ENCODE measurements at regions not wholly inside any gene's neighbourhood (a gene's known extent, or its start where the extent isn't known, plus 50 kb on each side); places are given as distances from the start of the nearest gene placed in this dataset.

DNA sequence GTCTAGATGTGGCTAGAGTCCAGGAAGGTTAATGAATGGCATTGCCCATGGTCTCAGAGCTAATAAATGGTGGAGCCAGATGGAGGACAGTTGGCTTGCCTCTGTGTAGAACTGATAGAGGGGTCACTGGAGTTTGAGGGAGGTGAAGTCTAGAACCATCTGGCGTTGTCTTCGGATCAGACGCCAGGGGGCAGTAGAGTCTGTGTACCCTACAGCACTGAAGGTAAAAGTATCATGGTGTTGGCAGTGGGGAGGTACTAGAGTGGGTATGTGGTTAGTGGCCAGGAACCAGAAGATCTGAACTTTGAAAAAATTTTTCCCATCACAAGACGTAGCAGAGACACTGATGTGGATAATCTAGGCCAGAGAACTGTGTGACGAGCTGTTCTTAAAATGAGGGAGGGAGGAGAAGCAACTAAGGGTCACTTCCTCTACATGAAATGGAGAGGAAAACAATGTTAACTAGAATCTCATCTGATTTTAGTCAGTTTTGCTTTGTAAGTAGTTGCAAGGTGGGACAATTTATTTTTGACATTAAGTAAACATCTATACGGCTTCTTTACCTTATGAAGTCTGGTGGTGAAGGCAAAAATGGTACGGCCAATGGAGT, 227.9 kb upstream of the PRSS58 start:
- peak; percentile 36 for DNase-seq (ENCODE audit: low spot score)
- H3K9me3 Mint-ChIP-seq (ENCODE audit: unreplicated experiment) = no peaks in the 10 kb centered on the region
- TF ChIP-seq CTCF (IDR thresholded peaks at IDR 0.05; ENCODE audit: unreplicated experiment) = peak; percentile 41
- peaks cover 24% of the 10 kb centered on the region for H3K4me1 Mint-ChIP-seq (ENCODE audit: unreplicated experiment)
- H3K36me3 Mint-ChIP-seq (ENCODE audit: low read depth, unreplicated experiment) = no peaks in the 10 kb centered on the region
- H3K27ac Mint-ChIP-seq (ENCODE audit: unreplicated experiment) = no peak overlapping the region
- H3K4me3 Mint-ChIP-seq (ENCODE audit: unreplicated experiment) = no peak overlapping the region
- peaks cover 4% of the 10 kb centered on the region for H3K27me3 Mint-ChIP-seq (ENCODE audit: unreplicated experiment)

- H3K27me3 Mint-ChIP-seq (ENCODE audit: unreplicated experiment) = peaks cover under 1% of the 10 kb centered on the region
- no peak overlapping the region for H3K4me3 Mint-ChIP-seq (ENCODE audit: unreplicated experiment)
- TF ChIP-seq CTCF (IDR thresholded peaks at IDR 0.05; ENCODE audit: unreplicated experiment) = peak; percentile 37
- H3K9me3 Mint-ChIP-seq (ENCODE audit: unreplicated experiment) = no peaks in the 10 kb centered on the region
- peaks cover 22% of the 10 kb centered on the region for H3K4me1 Mint-ChIP-seq (ENCODE audit: unreplicated experiment)
- H3K27ac Mint-ChIP-seq (ENCODE audit: unreplicated experiment) = no peak overlapping the region
- DNase-seq (ENCODE audit: low spot score) = no peak
- H3K36me3 Mint-ChIP-seq (ENCODE audit: low read depth, unreplicated experiment) = no peaks in the 10 kb centered on the region
Measured at GRCh38 chr7:142483659-142484317, 225.9 kb upstream of the PRSS58 start.

- peaks cover 21% of the 10 kb centered on the region for H3K4me1 Mint-ChIP-seq (ENCODE audit: unreplicated experiment)
- no peaks in the 10 kb centered on the region for H3K36me3 Mint-ChIP-seq (ENCODE audit: low read depth, unreplicated experiment)
- no peak overlapping the region for H3K4me3 Mint-ChIP-seq (ENCODE audit: unreplicated experiment)
- H3K9me3 Mint-ChIP-seq (ENCODE audit: unreplicated experiment) = no peaks in the 10 kb centered on the region
- no peaks in the 10 kb centered on the region for H3K27me3 Mint-ChIP-seq (ENCODE audit: unreplicated experiment)
- no peak overlapping the region for H3K27ac Mint-ChIP-seq (ENCODE audit: unreplicated experiment)
- TF ChIP-seq CTCF (IDR thresholded peaks at IDR 0.05; ENCODE audit: unreplicated experiment) = peak; percentile 66
- DNase-seq (ENCODE audit: low spot score) = peak; percentile 68
Measured at GRCh38 chr7:142482891-142483658, 225.2 kb upstream of the PRSS58 start.

DNA sequence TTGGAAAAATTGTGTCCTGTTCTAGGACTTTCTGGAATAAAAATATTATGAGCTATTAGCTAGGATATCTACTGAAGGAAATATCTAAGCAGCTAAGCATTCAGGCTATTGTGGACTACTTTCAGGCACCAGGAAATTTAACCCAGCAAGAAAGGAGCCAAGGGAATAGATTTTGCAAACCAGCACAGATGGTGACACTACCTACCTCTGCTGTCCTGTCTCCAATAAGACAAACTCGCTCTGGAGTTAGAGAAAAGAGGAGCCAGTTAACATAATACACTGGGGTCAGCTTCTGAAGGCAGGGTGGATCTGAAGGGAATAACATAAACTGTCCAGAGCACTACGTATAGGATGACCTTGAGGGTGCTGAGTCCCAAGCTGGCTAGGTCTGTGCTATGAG, 223.7 kb upstream of the PRSS58 start:
- no peak for DNase-seq (ENCODE audit: low spot score)
- H3K4me3 Mint-ChIP-seq (ENCODE audit: unreplicated experiment) = no peak overlapping the region
- TF ChIP-seq CTCF (IDR thresholded peaks at IDR 0.05; ENCODE audit: unreplicated experiment) = no peak
- no peak overlapping the region for H3K27ac Mint-ChIP-seq (ENCODE audit: unreplicated experiment)
- peaks cover 22% of the 10 kb centered on the region for H3K4me1 Mint-ChIP-seq (ENCODE audit: unreplicated experiment)
- no peaks in the 10 kb centered on the region for H3K9me3 Mint-ChIP-seq (ENCODE audit: unreplicated experiment)
- H3K36me3 Mint-ChIP-seq (ENCODE audit: low read depth, unreplicated experiment) = no peaks in the 10 kb centered on the region
- no peaks in the 10 kb centered on the region for H3K27me3 Mint-ChIP-seq (ENCODE audit: unreplicated experiment)

Measured in endothelial cell (in vitro differentiated cells).